DMS153 treated with DMSO at 0.1 percent for 48 hours (cell line): ENCODE measurements at regions not wholly inside any gene's neighbourhood (a gene's known extent, or its start where the extent isn't known, plus 50 kb on each side); places are given as distances from the start of the nearest gene placed in this dataset.
"Not testable (repeated sequence)": the region's sequence is repeated elsewhere in the genome, so short reads cannot be mapped to it uniquely, and the experiment has no call there.

Experiments
- DNase-seq: peaks from one replicate; lab custom pipeline; 2025; ENCODE audit not compliant: unreplicated experiment; lab: John Stamatoyannopoulos, UW

DNA sequence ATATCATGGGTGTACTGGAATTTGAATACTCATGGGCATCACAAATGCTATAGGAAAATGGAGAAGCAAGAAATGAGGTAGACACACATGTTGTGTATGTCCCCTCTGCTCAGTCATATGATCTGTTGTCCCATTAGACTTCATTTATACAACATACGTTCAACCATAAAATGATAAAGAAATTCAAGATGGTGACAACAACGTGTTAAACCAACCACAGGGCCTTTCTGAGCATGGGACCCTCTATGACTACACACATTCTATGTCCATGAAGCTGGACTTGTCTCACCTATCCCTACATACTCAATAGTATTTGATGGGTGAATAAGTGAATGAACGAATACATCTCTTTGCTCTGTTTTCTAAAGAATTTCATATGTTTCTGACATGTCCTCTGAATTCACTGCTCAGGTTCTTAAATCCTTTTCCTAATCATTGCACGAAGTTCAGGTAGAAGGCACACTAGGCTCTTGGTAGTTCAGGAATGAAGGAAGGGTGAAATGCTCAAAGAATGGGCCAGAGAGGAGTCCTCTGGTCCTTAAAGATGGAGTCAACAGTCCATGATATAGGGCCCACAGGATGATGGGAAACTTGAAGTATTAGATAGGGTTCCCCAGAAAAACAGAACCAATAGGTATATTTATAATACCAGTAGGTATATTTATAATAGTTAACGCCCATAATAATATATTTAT is 105.7 kb upstream of the PPM1H start:
- no peak for DNase-seq

DNA sequence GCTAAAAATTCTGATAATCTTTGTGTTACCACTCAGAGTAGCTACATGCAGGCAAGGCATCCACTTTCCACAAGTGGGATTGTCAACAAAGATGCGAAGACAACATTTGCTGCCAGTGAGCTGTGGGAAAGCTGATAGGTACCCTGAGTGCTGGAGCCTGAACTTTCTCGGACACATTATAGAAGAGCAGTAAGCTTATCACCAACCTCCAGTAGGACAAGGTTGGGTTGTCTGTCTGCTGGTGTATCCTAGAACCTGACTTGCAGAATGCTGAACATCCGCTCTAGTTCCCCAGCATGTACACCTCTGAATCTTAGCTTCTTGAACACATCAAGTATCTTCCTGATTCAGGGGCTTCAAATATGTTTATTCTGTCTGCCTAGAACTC is 103.8 kb upstream of the PPM1H start:
- no peak for DNase-seq

DNA sequence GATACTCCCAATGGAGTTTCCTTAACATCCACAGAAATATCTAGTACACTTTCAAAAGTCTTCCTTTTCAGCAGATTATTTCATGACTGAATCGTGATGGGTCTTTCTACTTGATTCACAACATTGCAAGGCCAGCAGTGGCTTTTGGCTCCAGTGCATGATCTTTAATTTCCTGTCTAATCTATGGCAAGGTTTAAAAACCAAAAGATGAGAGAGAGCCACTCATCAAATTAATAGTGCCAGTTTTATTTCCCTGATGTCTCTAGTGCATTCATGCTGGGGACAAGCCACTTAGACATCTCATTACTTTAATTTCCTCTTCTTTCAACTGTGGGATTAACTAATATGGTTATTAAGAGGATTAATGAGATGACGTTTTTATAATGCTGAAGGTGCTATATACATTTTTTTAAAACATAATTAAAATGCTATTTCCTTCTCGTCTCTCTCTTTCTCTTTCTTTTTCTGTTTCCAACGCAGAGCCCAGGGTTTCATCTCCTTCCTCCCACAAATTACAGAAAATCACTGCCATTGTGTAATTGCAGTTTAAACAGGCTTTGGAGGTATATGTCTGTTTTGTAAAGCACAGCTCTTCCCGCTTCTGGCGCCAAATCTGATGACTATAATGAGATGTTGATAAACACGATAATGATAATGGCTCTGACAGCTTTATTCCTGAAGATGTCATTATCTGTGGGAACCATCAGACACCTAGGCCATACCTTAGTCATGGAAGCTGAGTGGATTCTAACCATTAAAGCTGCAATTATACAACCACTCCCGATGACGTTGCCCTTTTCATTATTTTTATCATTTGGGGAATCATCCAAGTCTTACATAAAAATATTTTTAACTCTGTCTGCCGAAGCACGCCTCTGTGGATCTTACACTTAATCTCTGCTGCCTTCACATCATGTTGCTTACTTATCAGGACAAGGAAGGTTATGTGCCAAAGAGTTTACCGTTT is 103.1 kb upstream of the PPM1H start:
- DNase-seq = peak; percentile 47

DNA sequence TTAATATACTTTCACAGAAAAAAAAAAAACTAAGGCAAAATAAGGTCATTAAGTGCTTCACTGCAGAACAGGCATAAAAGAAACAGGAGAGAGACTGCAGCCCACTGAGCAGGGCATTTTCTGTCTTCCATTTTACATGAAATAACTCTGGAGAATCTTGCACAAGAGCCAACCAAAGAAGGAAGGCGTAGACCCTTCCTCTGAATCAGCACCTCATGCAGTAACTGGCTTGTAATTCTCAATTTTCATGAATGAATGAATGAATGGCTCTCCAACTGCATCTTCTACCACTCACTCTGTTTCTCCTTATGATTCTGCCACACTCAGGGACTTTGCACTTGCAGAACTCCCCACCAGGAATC is 102.0 kb upstream of the PPM1H start:
- DNase-seq = no peak

DNA sequence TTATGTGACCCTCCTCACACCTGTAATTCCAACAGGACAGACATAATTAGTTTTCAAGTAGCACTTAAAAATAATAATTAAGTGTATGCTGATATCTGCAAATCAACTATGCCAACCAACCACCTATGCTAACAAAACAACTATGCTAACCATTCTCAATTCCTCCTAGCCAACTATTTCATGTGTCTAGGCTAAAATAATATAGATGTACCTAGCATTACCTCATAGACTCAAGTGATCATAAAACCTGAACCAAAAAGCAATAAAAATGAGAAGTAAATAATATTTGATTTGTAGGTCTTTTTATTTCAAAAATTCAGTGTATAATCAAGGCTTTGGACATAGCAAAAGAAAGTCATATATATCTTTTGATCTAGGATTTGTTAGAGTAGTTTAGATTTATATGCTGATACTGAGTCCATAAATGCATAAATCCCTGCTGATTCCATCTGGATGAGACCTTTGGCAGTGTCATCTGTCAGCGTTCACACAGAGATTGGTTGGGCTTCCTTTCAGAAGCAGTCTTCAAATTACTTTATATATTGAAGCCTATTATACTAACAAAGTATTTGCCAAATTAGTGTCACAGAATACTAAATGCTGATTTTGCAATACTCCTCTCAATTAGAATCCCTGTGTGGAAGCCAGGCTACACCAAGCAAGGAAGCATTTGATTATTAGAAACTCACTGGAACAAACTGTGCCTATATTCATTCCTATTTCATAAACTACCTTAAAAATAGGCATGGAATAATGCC is 101.4 kb upstream of the PPM1H start:
- DNase-seq = no peak

DNA sequence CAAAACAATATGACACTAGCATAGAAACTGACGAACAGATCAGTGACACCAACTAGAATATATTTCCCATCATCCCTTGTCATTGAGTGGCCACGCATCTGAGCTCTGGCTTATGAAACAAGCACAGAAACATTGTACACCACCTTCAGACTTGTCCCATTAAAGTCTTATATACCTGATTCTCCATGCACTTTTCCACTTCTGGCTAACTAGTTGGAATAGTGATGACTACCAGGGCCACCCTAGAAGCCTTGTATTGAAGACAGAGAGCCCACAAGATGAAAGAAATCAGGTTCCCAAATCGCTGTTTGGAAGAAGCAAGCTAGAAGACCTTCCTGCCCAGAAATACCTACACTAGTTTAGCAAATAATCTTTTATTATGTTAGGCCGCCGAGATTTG is 99.7 kb upstream of the PPM1H start:
- no peak for DNase-seq

DNA sequence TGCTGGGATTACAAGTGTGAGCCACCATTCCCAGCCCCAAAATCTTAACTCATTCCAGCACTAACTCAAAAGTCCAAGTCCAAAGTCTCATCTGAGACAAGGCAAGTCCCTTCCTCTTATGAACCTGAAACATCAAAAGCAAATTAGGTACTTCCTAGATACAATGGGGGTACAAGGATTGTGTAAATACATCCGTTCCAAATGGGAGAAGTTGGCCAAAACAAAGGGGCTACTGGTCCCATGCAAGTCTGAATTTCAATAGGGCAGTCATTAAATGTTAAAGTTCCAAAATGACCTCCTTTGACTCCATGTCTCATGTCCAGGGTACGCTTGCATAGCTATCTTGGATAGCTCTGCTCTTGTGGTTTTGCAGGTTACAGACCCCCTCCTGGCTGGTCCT is 94.7 kb upstream of the PPM1H start:
- DNase-seq = no peak

DNA sequence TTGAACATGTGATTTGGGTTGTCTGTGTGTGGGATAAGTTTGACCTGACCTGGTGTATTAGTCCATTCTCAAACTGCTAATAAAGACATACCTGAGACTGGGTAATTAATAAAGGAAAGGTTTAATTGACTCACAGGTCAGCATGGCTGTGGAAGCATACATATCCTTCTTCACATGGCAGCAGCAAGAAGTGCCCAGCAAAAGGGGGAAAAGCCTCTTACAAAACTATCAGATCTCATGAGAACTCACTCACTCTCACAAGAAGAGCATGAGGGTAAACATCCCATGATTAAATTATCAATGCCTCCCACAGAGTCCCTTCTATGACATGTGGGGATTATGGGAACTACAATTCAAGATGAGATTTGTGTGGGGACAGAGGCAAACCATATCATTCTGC is 94.0 kb upstream of the PPM1H start:
- no peak for DNase-seq

DNA sequence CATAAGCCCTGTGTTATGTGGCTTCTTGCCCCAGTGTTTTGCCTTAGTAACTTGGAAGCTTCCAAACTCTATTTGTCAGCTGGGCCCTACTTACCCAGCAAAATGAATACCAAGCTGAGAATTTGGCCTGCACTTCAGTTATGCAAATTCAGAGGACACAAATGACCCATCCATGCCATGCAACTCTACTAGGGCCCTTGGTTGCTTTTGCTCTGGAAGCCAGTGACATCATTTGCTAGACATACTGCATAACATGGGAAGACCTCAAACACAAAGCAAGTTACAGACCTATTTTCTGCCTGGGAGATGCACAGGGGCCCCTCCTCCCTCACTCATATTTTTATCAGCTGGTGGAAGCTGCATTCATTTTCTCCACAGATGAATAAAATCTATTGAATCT is 90.2 kb upstream of the PPM1H start:
- no peak for DNase-seq

DNA sequence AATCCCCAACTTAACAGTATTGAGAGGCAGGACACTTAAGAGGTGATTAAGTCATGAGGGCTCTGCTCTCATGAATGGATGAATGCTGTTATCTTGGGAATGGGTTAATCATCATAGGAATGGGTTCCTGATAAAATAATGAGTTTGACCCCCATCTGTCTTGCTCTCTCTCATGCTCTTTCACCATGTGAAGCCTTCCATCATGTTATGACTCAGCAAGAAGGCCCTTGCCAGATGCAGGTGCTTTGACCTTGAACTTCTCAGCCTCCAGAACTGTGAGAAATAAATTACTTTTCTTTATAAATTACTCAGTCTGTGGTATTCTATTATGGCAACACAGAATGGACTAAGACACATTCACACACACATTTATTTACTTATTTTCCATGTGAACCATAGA is 89.0 kb upstream of the PPM1H start:
- no peak for DNase-seq

DNA sequence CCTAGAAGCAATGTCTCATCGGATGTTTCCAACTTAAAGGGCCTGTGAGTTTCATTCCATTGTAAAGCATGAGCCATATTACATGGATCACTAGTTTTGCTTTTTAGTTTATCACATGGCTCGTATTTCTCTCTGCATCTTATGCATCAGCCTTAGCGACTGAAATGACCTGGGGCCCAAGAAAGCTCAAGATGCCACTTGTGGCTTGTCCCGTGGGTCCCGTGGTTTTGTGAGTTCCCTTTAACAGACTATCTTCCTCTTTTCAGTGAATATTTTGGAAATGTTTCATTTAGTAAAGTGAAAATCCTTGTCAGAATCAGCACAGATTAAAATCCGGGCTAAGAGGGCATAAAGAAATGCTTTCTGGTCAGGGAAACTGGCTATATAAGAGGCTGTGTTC is 86.2 kb upstream of the PPM1H start:
- no peak for DNase-seq

DNA sequence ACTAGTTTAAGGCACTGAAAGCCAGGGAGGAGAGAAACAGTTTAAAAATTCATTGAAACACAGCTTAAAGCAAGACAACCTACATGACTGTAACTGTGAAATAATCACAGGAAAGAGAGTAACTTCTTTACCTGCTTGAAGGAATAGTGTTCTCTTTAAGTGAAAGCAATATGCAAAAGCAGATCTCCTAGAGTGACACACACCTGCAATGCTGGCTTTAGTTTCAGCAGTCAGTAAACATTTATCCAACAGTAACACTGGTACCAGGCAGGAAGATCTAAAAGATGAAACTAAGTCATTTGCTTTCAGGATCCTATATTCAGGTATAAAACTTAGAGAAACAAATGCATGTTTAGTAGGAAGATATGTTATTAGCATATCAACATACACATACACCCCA is 85.3 kb upstream of the PPM1H start:
- no peak for DNase-seq

DNA sequence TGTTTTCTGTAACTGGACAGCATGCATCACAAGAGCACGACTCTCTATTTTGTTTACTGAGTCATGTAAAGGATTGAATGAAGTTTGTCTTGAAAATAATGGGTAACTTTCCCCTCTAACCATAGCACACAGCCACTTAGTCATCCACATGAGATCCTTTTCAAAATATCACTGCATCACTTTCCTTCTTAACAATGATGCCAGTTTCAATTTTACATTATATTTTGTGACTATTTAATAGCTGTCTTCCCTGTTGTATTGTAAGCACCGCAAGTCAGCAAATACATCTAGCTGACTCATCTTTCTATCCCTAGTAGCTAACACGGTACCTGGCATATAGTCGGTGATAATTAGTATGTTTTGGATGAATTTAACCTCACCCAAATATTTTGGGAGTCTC is 83.3 kb upstream of the PPM1H start:
- DNase-seq = no peak

DNA sequence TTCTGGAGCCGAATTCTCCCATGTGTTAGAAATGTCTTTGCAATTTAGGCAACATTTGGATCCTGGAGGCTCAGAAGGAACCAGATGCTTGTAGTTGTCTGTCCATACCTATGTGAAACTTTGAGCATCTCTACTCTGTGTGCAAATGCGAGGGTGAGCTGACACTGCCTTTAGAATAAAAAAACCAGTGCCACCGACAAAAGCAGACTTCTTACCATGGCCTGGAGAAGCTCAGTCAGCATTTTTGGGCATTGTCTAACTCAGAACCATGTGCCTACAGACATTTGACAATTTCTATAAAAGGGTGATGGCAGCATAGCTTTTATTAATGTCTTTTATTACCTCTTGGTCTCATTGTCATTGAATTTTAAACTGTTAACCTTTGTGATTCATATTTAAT is 78.4 kb upstream of the PPM1H start:
- no peak for DNase-seq

DNA sequence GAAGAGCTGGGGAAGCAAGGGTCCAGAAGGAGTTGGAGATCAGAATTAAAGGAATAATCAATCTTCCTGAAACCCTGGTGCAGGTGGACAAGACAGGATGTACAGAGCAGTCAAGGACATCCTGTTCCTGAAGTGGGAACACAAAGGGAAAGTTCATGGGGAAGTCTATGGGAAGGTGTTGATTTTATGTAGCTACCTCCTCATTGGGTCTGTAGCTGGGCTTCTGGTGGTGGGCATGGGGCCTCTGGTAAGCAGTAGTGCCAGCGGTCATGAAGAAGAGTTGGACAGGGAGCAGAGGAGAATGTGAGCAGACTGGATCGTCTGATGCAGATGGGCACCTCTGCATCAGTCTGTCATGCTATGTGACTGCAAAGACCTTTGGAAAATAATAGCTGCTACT is 75.7 kb upstream of the PPM1H start:
- no peak for DNase-seq

DNA sequence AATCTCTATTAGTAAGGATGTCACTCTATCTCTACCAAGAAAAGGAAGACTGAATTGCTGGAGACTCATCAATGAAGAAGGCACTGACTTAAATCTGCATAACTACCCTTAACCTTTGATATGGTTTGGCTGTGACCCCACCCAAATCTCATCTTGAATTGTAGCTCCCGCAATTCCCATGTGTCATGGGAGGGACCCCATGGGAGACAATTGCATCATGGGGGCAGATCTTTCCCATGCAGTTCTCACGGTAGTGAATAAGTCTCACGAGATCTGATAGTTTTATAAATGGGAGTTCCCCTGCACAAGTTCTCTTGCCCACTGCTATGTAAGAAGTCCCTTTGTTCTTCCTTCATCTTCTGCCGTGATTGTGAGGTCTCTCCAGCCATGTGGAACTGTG is 73.4 kb upstream of the PPM1H start:
- no peak for DNase-seq

DNA sequence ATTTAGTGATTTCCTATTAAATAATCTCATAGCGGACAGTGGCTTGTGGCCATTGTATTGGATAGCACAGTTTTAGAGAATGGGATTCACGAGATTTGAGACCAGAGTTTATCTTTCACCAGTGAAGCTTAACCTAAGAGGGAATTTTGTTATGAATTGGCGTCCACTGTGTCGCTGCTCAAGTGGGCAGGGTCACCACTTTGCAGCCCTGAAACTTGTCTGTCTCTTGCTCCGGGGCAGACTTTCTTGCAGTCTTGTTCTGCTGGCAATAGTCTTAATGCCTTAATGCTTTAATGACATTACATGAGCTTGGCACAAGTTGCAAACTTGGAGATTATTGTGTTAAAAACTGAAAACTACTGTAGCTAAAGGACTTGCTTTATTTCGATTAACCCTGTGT is 72.8 kb upstream of the PPM1H start:
- no peak for DNase-seq

DNA sequence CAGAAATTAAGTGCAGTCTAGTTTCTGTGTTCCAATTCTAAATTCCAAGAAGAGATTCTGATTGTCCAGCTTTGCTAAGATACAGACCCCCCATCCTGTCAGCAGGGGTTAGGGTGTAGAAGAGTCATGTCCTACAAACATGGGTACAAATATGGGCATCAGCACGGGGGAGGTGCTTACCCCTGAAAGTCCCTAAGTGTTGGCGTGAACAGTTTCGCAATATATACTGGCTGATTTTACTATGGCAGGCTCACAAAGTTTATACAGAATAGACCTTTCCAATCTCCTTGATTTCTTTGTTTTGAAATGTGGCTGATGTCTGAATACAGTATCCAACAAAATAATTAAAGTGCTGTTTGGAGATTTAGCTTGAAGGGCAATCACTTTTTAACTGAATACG is 71.6 kb upstream of the PPM1H start:
- no peak for DNase-seq

DNA sequence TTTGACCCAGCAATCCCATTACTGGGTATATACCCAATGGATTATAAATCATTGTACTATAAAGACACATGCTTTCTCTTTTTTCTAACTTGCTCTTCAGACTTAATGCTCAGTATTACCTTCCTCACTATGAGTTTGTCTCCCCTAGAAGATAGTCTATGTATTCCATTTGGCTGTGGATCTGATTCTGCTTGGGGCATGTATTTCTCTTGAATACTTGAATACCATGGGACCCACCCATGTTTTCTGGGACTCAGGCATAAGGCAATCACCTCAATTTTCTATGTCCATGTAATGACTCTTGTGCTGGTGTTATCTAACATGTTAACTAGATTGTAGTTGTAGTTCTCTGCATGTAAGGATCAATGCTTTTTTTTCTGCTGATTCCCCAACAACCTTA is 70.4 kb upstream of the PPM1H start:
- DNase-seq = no peak

DNA sequence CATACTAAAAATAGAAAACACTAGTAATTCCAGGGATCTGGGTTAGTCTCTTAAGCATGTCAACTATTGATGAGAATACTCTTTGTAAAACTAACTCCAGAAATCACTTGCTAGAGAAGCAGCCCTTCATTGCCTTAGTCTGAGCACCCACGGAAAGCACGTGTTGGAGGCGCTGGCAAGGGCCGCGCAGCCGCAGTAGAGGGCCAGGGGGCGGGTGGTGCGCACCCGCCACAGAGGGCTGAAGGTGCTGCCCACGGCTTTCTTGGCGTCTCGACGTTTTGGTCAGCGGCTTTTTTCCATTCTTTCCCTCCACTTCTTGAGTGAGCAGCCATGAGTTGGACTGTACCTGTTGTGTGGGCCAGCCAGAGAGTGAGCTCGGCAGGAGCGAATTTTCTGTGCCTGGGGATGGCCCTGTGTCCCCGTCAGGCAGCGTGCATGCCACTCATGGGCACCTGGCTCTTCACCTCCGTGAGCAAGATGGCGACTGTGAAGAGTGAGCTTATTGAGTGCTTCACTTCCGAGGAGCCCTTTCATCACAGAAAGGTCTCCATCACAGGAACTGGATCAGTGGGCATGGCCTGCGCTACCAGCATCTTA is 68.4 kb upstream of the PPM1H start:
- no peak for DNase-seq

DNA sequence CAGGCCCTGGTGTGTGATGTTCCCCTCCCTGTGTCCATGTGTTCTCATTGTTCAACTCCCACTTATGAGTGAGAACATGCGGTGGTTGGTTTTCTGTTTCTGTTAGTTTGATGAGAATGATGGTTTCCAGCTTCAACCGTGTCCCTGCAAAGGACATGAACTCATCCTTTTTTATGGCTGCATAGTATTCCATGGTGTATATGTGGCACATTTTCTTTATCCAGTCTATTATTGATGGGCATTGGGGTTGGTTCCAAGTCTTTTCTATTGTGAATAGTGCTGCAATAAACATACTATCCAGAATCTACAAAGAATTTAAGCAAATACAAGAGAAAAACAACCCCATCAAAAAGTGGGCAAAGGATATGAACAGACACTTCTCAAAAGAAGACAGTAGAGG is 67.1 kb upstream of the PPM1H start:
- DNase-seq = not testable (repeated sequence)

DNA sequence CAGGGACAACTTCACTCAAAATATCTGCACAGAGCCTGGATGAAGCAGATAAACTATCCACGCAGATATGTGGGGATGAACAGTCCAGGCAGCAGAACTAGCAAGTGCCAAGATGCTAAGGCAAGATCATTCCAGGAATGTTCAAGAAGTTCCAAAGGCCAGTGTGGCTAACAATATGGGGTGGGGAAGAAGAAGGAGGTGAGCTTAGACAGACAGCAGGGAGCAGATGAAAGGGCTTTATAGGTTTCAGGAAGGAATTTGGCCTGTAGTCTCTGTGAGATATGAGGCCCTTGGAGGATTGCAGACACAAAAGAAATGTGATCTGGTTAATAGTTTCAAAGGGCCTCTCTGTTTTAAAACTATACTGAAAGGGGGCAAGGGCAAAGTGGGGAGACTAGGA is 63.5 kb upstream of the PPM1H start:
- DNase-seq = no peak
